ENCODE measurements at regions not wholly inside any gene's neighbourhood (a gene's known extent, or its start where the extent isn't known, plus 50 kb on each side); places are given as distances from the start of the nearest gene placed in this dataset.
A peak's percentile ranks its signal among the peaks of the same experiment; 100 is the strongest.

- no peak for TF ChIP-seq POLR2AphosphoS5 (IDR thresholded peaks at IDR 0.05; ENCODE audit: insufficient read depth in 1 of 2, low read depth in 1 of 2)
- TF ChIP-seq, protein P1, sequence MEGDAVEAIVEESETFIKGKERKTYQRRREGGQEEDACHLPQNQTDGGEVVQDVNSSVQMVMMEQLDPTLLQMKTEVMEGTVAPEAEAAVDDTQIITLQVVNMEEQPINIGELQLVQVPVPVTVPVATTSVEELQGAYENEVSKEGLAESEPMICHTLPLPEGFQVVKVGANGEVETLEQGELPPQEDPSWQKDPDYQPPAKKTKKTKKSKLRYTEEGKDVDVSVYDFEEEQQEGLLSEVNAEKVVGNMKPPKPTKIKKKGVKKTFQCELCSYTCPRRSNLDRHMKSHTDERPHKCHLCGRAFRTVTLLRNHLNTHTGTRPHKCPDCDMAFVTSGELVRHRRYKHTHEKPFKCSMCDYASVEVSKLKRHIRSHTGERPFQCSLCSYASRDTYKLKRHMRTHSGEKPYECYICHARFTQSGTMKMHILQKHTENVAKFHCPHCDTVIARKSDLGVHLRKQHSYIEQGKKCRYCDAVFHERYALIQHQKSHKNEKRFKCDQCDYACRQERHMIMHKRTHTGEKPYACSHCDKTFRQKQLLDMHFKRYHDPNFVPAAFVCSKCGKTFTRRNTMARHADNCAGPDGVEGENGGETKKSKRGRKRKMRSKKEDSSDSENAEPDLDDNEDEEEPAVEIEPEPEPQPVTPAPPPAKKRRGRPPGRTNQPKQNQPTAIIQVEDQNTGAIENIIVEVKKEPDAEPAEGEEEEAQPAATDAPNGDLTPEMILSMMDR (IDR thresholded peaks at IDR 0.05): no peak
- TF ChIP-seq POLR2A (IDR thresholded peaks at IDR 0.05): no peak
- intact Hi-C loops (cut with DNase I): no loop called here
- DNase-seq (ENCODE audit: extremely low spot score in 2 of 2): no peak
- H3K27me3 ChIP-seq: no peaks in the 10 kb centered on the region
- no peak overlapping the region for H3K4me3 ChIP-seq
- H3K36me3 ChIP-seq: no peaks in the 10 kb centered on the region
- no peaks in the 10 kb centered on the region for H3K4me1 ChIP-seq
- no peak overlapping the region for H3K27ac ChIP-seq
- H3K9me3 ChIP-seq: no peaks in the 10 kb centered on the region
These were observed 126.9 kb upstream of the FAM83B start for GRCh38 chr6:54719633-54720032.

GRCh38 chr6:54722328-54722727 is 124.2 kb upstream of the FAM83B start:
- intact Hi-C loops (cut with DNase I): no loop called here
- Histone ChIP-seq H3K9me3 (no peaks in the 10 kb centered on the region), H3K36me3 (no peaks in the 10 kb centered on the region), H3K4me3 (no peak overlapping the region), H3K4me1 (no peaks in the 10 kb centered on the region), H3K27ac (no peak overlapping the region), H3K27me3 (no peaks in the 10 kb centered on the region)
- DNase-seq (ENCODE audit: extremely low spot score in 2 of 2): no peak
- TF ChIP-seq, protein P1 (IDR thresholded peaks at IDR 0.05): no peak
- TF ChIP-seq POLR2AphosphoS5 (IDR thresholded peaks at IDR 0.05; ENCODE audit: insufficient read depth in 1 of 2, low read depth in 1 of 2) (peak in 1 of 2 donors; percentile 43), POLR2A (IDR thresholded peaks at IDR 0.05) (no peak)

- Histone ChIP-seq H3K4me3 (no peak overlapping the region), H3K9me3 (no peaks in the 10 kb centered on the region), H3K4me1 (no peaks in the 10 kb centered on the region), H3K27me3 (no peaks in the 10 kb centered on the region), H3K27ac (no peak overlapping the region), H3K36me3 (no peaks in the 10 kb centered on the region)
- intact Hi-C loops (cut with DNase I): no loop called here
- TF ChIP-seq, protein P1 (IDR thresholded peaks at IDR 0.05): no peak
- peak in 1 of 2 donors; percentile 13 for TF ChIP-seq POLR2AphosphoS5 (IDR thresholded peaks at IDR 0.05; ENCODE audit: insufficient read depth in 1 of 2, low read depth in 1 of 2)
- no peak for DNase-seq (ENCODE audit: extremely low spot score in 2 of 2)
These were observed 116.9 kb upstream of the FAM83B start for GRCh38 chr6:54729716-54730115.

- no peak for DNase-seq (ENCODE audit: extremely low spot score in 2 of 2)
- intact Hi-C loops (cut with DNase I): no loop called here
- Histone ChIP-seq H3K4me3 (no peak overlapping the region), H3K27ac (no peak overlapping the region), H3K27me3 (no peaks in the 10 kb centered on the region), H3K36me3 (no peaks in the 10 kb centered on the region), H3K9me3 (no peaks in the 10 kb centered on the region), H3K4me1 (no peaks in the 10 kb centered on the region)
- TF ChIP-seq POLR2AphosphoS5 (IDR thresholded peaks at IDR 0.05; ENCODE audit: insufficient read depth in 1 of 2, low read depth in 1 of 2) (no peak), POLR2A (IDR thresholded peaks at IDR 0.05) (no peak)
- TF ChIP-seq, protein P1 (IDR thresholded peaks at IDR 0.05): no peak
These were observed 115.6 kb upstream of the FAM83B start for GRCh38 chr6:54730767-54731630.

- Histone ChIP-seq H3K36me3 (no peaks in the 10 kb centered on the region), H3K4me1 (no peaks in the 10 kb centered on the region), H3K4me3 (no peak overlapping the region), H3K27ac (no peak overlapping the region), H3K9me3 (no peaks in the 10 kb centered on the region), H3K27me3 (no peaks in the 10 kb centered on the region)
- TF ChIP-seq, protein P1 (IDR thresholded peaks at IDR 0.05): no peak
- no peak for TF ChIP-seq POLR2AphosphoS5 (IDR thresholded peaks at IDR 0.05; ENCODE audit: insufficient read depth in 1 of 2, low read depth in 1 of 2)
- no peak for TF ChIP-seq POLR2A (IDR thresholded peaks at IDR 0.05)
- no peak for DNase-seq (ENCODE audit: extremely low spot score in 2 of 2)
- intact Hi-C loops (cut with DNase I): no loop called here
These were observed 109.3 kb upstream of the FAM83B start for GRCh38 chr6:54737247-54737646.

Measured in vagina (tissue), 2 donors.